Liver (tissue), 8 donors: ENCODE measurements at regions not wholly inside any gene's neighbourhood (a gene's known extent, or its start where the extent isn't known, plus 50 kb on each side); places are given as distances from the start of the nearest gene placed in this dataset.

Experiments
- DNase-seq: peaks from one replicate; pipeline ENCODE4 v3.0.0-alpha.2; 2017; ENCODE audit warnings: low spot score
- H3K27ac ChIP-seq, 2 donors: one replicate each; pipeline ENCODE4 v1.7.0; 2013; ENCODE audit warnings: inconsistent platforms in 2 of 2, low read length in 2 of 2, control low read depth in 1 of 2, low read depth in 1 of 2, mild to moderate bottlenecking in 1 of 2
- H3K27me3 ChIP-seq, 4 donors: one replicate each; pipeline versions ENCODE4 v1.6.1 to v1.7.0; 2013; ENCODE audit warnings: low read length in 3 of 4, inconsistent platforms in 1 of 4, mild to moderate bottlenecking in 1 of 4, moderate library complexity in 1 of 4; ENCODE audit not compliant: control insufficient read depth in 4 of 4, insufficient read depth in 4 of 4
- H3K36me3 ChIP-seq, 4 donors: one replicate each; pipeline versions ENCODE4 v1.6.1 to v1.7.0; 2013; ENCODE audit warnings: low read length in 3 of 4, mild to moderate bottlenecking in 3 of 4, low read depth in 1 of 4, moderate library complexity in 1 of 4; ENCODE audit not compliant: control insufficient read depth in 4 of 4, insufficient read depth in 3 of 4
- H3K4me1 ChIP-seq, 4 donors: one replicate each; pipeline versions ENCODE4 v1.6.1 to v1.7.0; 2013; ENCODE audit warnings: low read length in 3 of 4, mild to moderate bottlenecking in 3 of 4, moderate library complexity in 1 of 4; ENCODE audit not compliant: control insufficient read depth in 4 of 4, insufficient read depth in 4 of 4
- H3K4me3 ChIP-seq, 3 donors: one replicate each; pipeline versions ENCODE4 v1.6.1 to v1.7.0; 2013; ENCODE audit warnings: low read length in 3 of 3, control low read depth in 1 of 3, low read depth in 1 of 3, mild to moderate bottlenecking in 1 of 3
- H3K9ac ChIP-seq, 2 donors: one replicate each; pipeline ENCODE4 v1.7.0; 2013; ENCODE audit warnings: low read length in 2 of 2, mild to moderate bottlenecking in 2 of 2, moderate library complexity in 2 of 2, control low read depth in 1 of 2, low read depth in 1 of 2
- H3K9me3 ChIP-seq, 4 donors: one replicate each; pipeline versions ENCODE4 v1.6.1 to v1.7.0; 2013; ENCODE audit warnings: low read length in 3 of 4; ENCODE audit not compliant: control insufficient read depth in 4 of 4
- EGR1 ChIP-seq, 2 donors: IDR thresholded peaks; 2 replicates each; pipeline ENCODE4 v1.6.1; 2016 to 2018; ENCODE audit warnings: antibody characterized with exemption in 2 of 2, low read depth in 2 of 2
- FOXA1 ChIP-seq: IDR thresholded peaks from 2 replicates; pipeline ENCODE4 v1.6.1; 2016; ENCODE audit warnings: antibody characterized with exemption
- FOXA2 ChIP-seq: IDR thresholded peaks from 2 replicates; pipeline ENCODE4 v1.6.1; 2016; ENCODE audit warnings: antibody characterized with exemption
- GABPA ChIP-seq, 2 donors: IDR thresholded peaks in 1 of 2; conservative IDR thresholded peaks in 1 of 2; 2 replicates each; pipeline ENCODE4 v1.6.1; 2016; ENCODE audit warnings: antibody characterized with exemption in 2 of 2, mild to moderate bottlenecking in 1 of 2, moderate library complexity in 1 of 2
- HNF4A ChIP-seq, 2 donors: conservative IDR thresholded peaks; 2 replicates each; pipeline ENCODE4 v1.6.1; 2016; ENCODE audit warnings: antibody characterized with exemption in 2 of 2, mild to moderate bottlenecking in 2 of 2
- HNF4G ChIP-seq: IDR thresholded peaks from 2 replicates; pipeline ENCODE4 v1.6.1; 2016; ENCODE audit warnings: antibody characterized with exemption
- JUND ChIP-seq, 2 donors: IDR thresholded peaks; 2 replicates each; pipeline ENCODE4 v1.6.1; 2016; ENCODE audit warnings: antibody characterized with exemption in 2 of 2
- NR2F2 ChIP-seq: IDR thresholded peaks from 2 replicates; pipeline ENCODE4 v1.6.1; 2016; ENCODE audit warnings: antibody characterized with exemption
- RAD21 ChIP-seq, 2 donors: IDR thresholded peaks; 2 replicates each; pipeline ENCODE4 v1.6.1; 2016; ENCODE audit warnings: antibody characterized with exemption in 2 of 2, mild to moderate bottlenecking in 2 of 2
- RXRA ChIP-seq, 2 donors: IDR thresholded peaks; 2 replicates each; pipeline ENCODE4 v1.6.1; 2017 to 2018; ENCODE audit warnings: antibody characterized with exemption in 2 of 2, mild to moderate bottlenecking in 1 of 2
- SP1 ChIP-seq: IDR thresholded peaks from 2 replicates; pipeline ENCODE4 v1.6.1; 2018; ENCODE audit warnings: antibody characterized with exemption, mild to moderate bottlenecking
- TAF1 ChIP-seq: conservative IDR thresholded peaks from 2 replicates; pipeline ENCODE4 v1.6.1; 2016; ENCODE audit warnings: antibody characterized with exemption, mild to moderate bottlenecking
- YY1 ChIP-seq: IDR thresholded peaks from 2 replicates; pipeline ENCODE4 v1.6.1; 2016; ENCODE audit warnings: antibody characterized with exemption, mild to moderate bottlenecking
- WGBS: extraction: QIAGEN DNeasy Blood & Tissue Kit; methylation state at CpG from one replicate; pipeline ENCODE4 v1.1.7; 2013; 5-methylcytosine and 5-hydroxymethylcytosine counted together
- TF ChIP-seq, protein P1 (sequence below): IDR thresholded peaks from 2 replicates; pipeline ENCODE4 v1.6.1; 2016; ENCODE audit warnings: antibody characterized with exemption
- TF ChIP-seq, protein P2 (sequence below): IDR thresholded peaks from 2 replicates; pipeline ENCODE4 v1.6.1; 2016; ENCODE audit warnings: antibody characterized with exemption, mild to moderate bottlenecking
- TF ChIP-seq, protein P3 (sequence below): fragments of 150-350 bp; IDR thresholded peaks from 2 replicates; pipeline ENCODE4 v1.5.1; 2017; ENCODE audit warnings: improper control_type of control experiment, low read depth, low read length; ENCODE audit not compliant: missing input control
- TF ChIP-seq, protein P4 (sequence below): IDR thresholded peaks from 2 replicates; pipeline ENCODE4 v1.6.1; 2016; ENCODE audit warnings: antibody characterized with exemption
- TF ChIP-seq, protein P5 (sequence below): IDR thresholded peaks from 2 replicates; pipeline ENCODE4 v1.6.1; 2016; ENCODE audit warnings: antibody characterized with exemption
- donor health status: healthy.
- donor health status: healthy.
- donor health status: healthy.
- donor health status: healthy.
- donor health status: healthy.

DNA sequence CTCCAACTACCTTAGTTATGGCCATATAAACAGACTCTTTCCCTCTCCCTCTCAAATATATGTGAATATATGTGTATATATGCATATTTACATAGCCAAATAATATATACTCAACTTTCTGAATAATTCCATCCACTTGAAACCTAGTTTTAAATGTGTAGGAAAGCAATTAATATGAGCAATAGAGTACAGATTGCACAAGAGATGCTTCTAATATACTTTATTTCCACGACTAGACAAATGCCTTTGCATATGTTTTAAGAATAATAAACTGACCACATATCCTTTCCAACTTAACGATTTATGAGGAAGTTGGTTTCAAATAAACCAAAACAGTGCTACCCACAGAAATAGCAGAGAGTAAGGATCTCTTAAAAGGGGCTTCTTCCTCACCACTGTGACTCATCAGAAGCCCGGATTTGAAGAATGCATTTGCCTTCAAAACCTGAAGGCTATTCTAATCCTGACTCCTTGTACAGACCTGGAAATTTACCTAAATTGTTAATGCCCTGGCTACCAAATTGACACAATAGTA, 266.3 kb downstream of the AHR start:
- WGBS, result 54% methylated on average over 3 of the region's 3 CpGs
- Histone ChIP-seq H3K4me3 (no peak overlapping the region), H3K27me3 (no peaks in the 10 kb centered on the region), H3K36me3 (no peaks in the 10 kb centered on the region), H3K9ac (no peak overlapping the region), H3K27ac (no peak overlapping the region), H3K9me3 (no peaks in the 10 kb centered on the region), H3K4me1 (no peaks in the 10 kb centered on the region)
- no peak for DNase-seq
- TF ChIP-seq HNF4G (no peak), YY1 (no peak), RAD21 (IDR thresholded peaks at IDR 0.05) (no peak), TAF1 (no peak), FOXA2 (no peak), NR2F2 (no peak), GABPA (IDR thresholded peaks at IDR 0.05 in 1 of 2, conservative IDR thresholded peaks at IDR 0.05 in 1 of 2) (no peak), HNF4A (conservative IDR thresholded peaks at IDR 0.05) (no peak), RXRA (IDR thresholded peaks at IDR 0.05) (no peak), JUND (IDR thresholded peaks at IDR 0.05) (no peak), FOXA1 (no peak), EGR1 (IDR thresholded peaks at IDR 0.05; ENCODE audit: low read depth in 2 of 2) (no peak), SP1 (no peak)
- TF ChIP-seq, protein P1, sequence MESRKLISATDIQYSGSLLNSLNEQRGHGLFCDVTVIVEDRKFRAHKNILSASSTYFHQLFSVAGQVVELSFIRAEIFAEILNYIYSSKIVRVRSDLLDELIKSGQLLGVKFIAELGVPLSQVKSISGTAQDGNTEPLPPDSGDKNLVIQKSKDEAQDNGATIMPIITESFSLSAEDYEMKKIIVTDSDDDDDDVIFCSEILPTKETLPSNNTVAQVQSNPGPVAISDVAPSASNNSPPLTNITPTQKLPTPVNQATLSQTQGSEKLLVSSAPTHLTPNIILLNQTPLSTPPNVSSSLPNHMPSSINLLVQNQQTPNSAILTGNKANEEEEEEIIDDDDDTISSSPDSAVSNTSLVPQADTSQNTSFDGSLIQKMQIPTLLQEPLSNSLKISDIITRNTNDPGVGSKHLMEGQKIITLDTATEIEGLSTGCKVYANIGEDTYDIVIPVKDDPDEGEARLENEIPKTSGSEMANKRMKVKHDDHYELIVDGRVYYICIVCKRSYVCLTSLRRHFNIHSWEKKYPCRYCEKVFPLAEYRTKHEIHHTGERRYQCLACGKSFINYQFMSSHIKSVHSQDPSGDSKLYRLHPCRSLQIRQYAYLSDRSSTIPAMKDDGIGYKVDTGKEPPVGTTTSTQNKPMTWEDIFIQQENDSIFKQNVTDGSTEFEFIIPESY, result no peak
- TF ChIP-seq, protein P2, sequence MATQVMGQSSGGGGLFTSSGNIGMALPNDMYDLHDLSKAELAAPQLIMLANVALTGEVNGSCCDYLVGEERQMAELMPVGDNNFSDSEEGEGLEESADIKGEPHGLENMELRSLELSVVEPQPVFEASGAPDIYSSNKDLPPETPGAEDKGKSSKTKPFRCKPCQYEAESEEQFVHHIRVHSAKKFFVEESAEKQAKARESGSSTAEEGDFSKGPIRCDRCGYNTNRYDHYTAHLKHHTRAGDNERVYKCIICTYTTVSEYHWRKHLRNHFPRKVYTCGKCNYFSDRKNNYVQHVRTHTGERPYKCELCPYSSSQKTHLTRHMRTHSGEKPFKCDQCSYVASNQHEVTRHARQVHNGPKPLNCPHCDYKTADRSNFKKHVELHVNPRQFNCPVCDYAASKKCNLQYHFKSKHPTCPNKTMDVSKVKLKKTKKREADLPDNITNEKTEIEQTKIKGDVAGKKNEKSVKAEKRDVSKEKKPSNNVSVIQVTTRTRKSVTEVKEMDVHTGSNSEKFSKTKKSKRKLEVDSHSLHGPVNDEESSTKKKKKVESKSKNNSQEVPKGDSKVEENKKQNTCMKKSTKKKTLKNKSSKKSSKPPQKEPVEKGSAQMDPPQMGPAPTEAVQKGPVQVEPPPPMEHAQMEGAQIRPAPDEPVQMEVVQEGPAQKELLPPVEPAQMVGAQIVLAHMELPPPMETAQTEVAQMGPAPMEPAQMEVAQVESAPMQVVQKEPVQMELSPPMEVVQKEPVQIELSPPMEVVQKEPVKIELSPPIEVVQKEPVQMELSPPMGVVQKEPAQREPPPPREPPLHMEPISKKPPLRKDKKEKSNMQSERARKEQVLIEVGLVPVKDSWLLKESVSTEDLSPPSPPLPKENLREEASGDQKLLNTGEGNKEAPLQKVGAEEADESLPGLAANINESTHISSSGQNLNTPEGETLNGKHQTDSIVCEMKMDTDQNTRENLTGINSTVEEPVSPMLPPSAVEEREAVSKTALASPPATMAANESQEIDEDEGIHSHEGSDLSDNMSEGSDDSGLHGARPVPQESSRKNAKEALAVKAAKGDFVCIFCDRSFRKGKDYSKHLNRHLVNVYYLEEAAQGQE, result no peak
- TF ChIP-seq, protein P3, sequence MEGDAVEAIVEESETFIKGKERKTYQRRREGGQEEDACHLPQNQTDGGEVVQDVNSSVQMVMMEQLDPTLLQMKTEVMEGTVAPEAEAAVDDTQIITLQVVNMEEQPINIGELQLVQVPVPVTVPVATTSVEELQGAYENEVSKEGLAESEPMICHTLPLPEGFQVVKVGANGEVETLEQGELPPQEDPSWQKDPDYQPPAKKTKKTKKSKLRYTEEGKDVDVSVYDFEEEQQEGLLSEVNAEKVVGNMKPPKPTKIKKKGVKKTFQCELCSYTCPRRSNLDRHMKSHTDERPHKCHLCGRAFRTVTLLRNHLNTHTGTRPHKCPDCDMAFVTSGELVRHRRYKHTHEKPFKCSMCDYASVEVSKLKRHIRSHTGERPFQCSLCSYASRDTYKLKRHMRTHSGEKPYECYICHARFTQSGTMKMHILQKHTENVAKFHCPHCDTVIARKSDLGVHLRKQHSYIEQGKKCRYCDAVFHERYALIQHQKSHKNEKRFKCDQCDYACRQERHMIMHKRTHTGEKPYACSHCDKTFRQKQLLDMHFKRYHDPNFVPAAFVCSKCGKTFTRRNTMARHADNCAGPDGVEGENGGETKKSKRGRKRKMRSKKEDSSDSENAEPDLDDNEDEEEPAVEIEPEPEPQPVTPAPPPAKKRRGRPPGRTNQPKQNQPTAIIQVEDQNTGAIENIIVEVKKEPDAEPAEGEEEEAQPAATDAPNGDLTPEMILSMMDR, result no peak
- TF ChIP-seq, protein P4, sequence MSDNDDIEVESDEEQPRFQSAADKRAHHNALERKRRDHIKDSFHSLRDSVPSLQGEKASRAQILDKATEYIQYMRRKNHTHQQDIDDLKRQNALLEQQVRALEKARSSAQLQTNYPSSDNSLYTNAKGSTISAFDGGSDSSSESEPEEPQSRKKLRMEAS, result no peak
- TF ChIP-seq, protein P5, sequence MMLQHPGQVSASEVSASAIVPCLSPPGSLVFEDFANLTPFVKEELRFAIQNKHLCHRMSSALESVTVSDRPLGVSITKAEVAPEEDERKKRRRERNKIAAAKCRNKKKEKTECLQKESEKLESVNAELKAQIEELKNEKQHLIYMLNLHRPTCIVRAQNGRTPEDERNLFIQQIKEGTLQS, result no peak
